Liver (tissue), 8 donors: ENCODE measurements at regions not wholly inside any gene's neighbourhood (a gene's known extent, or its start where the extent isn't known, plus 50 kb on each side); places are given as distances from the start of the nearest gene placed in this dataset.

Source experiments
- DNase-seq: peaks from one replicate; pipeline ENCODE4 v3.0.0-alpha.2; 2017; ENCODE audit warnings: low spot score
- H3K27ac ChIP-seq, 2 donors: one replicate each; pipeline ENCODE4 v1.7.0; 2013; ENCODE audit warnings: inconsistent platforms in 2 of 2, low read length in 2 of 2, control low read depth in 1 of 2, low read depth in 1 of 2, mild to moderate bottlenecking in 1 of 2
- H3K27me3 ChIP-seq, 4 donors: one replicate each; pipeline versions ENCODE4 v1.6.1 to v1.7.0; 2013; ENCODE audit warnings: low read length in 3 of 4, inconsistent platforms in 1 of 4, mild to moderate bottlenecking in 1 of 4, moderate library complexity in 1 of 4; ENCODE audit not compliant: control insufficient read depth in 4 of 4, insufficient read depth in 4 of 4
- H3K36me3 ChIP-seq, 4 donors: one replicate each; pipeline versions ENCODE4 v1.6.1 to v1.7.0; 2013; ENCODE audit warnings: low read length in 3 of 4, mild to moderate bottlenecking in 3 of 4, low read depth in 1 of 4, moderate library complexity in 1 of 4; ENCODE audit not compliant: control insufficient read depth in 4 of 4, insufficient read depth in 3 of 4
- H3K4me1 ChIP-seq, 4 donors: one replicate each; pipeline versions ENCODE4 v1.6.1 to v1.7.0; 2013; ENCODE audit warnings: low read length in 3 of 4, mild to moderate bottlenecking in 3 of 4, moderate library complexity in 1 of 4; ENCODE audit not compliant: control insufficient read depth in 4 of 4, insufficient read depth in 4 of 4
- H3K4me3 ChIP-seq, 3 donors: one replicate each; pipeline versions ENCODE4 v1.6.1 to v1.7.0; 2013; ENCODE audit warnings: low read length in 3 of 3, control low read depth in 1 of 3, low read depth in 1 of 3, mild to moderate bottlenecking in 1 of 3
- H3K9ac ChIP-seq, 2 donors: one replicate each; pipeline ENCODE4 v1.7.0; 2013; ENCODE audit warnings: low read length in 2 of 2, mild to moderate bottlenecking in 2 of 2, moderate library complexity in 2 of 2, control low read depth in 1 of 2, low read depth in 1 of 2
- H3K9me3 ChIP-seq, 4 donors: one replicate each; pipeline versions ENCODE4 v1.6.1 to v1.7.0; 2013; ENCODE audit warnings: low read length in 3 of 4; ENCODE audit not compliant: control insufficient read depth in 4 of 4
- ATF3 ChIP-seq: IDR thresholded peaks from 2 replicates; pipeline ENCODE4 v1.6.1; 2016; ENCODE audit warnings: antibody characterized with exemption
- CTCF ChIP-seq: fragments of 150-350 bp; IDR thresholded peaks from 2 replicates; pipeline ENCODE4 v1.5.1; 2017; ENCODE audit warnings: improper control_type of control experiment, low read depth, low read length; ENCODE audit not compliant: missing input control
- FOXA2 ChIP-seq: IDR thresholded peaks from 2 replicates; pipeline ENCODE4 v1.6.1; 2016; ENCODE audit warnings: antibody characterized with exemption
- GABPA ChIP-seq, 2 donors: IDR thresholded peaks in 1 of 2; conservative IDR thresholded peaks in 1 of 2; 2 replicates each; pipeline ENCODE4 v1.6.1; 2016; ENCODE audit warnings: antibody characterized with exemption in 2 of 2, mild to moderate bottlenecking in 1 of 2, moderate library complexity in 1 of 2
- HNF4A ChIP-seq, 2 donors: conservative IDR thresholded peaks; 2 replicates each; pipeline ENCODE4 v1.6.1; 2016; ENCODE audit warnings: antibody characterized with exemption in 2 of 2, mild to moderate bottlenecking in 2 of 2
- HNF4G ChIP-seq: IDR thresholded peaks from 2 replicates; pipeline ENCODE4 v1.6.1; 2016; ENCODE audit warnings: antibody characterized with exemption
- JUND ChIP-seq, 2 donors: IDR thresholded peaks; 2 replicates each; pipeline ENCODE4 v1.6.1; 2016; ENCODE audit warnings: antibody characterized with exemption in 2 of 2
- NR2F2 ChIP-seq: IDR thresholded peaks from 2 replicates; pipeline ENCODE4 v1.6.1; 2016; ENCODE audit warnings: antibody characterized with exemption
- RAD21 ChIP-seq, 2 donors: IDR thresholded peaks; 2 replicates each; pipeline ENCODE4 v1.6.1; 2016; ENCODE audit warnings: antibody characterized with exemption in 2 of 2, mild to moderate bottlenecking in 2 of 2
- REST ChIP-seq: IDR thresholded peaks from 2 replicates; pipeline ENCODE4 v1.6.1; 2016; ENCODE audit warnings: antibody characterized with exemption, mild to moderate bottlenecking
- RXRA ChIP-seq, 2 donors: IDR thresholded peaks; 2 replicates each; pipeline ENCODE4 v1.6.1; 2017 to 2018; ENCODE audit warnings: antibody characterized with exemption in 2 of 2, mild to moderate bottlenecking in 1 of 2
- SP1 ChIP-seq: IDR thresholded peaks from 2 replicates; pipeline ENCODE4 v1.6.1; 2018; ENCODE audit warnings: antibody characterized with exemption, mild to moderate bottlenecking
- YY1 ChIP-seq: IDR thresholded peaks from 2 replicates; pipeline ENCODE4 v1.6.1; 2016; ENCODE audit warnings: antibody characterized with exemption, mild to moderate bottlenecking
- WGBS: extraction: QIAGEN DNeasy Blood & Tissue Kit; methylation state at CpG from one replicate; pipeline ENCODE4 v1.1.7; 2013; 5-methylcytosine and 5-hydroxymethylcytosine counted together
- TF ChIP-seq, protein P1 (sequence below): IDR thresholded peaks from 2 replicates; pipeline ENCODE4 v1.6.1; 2016; ENCODE audit warnings: antibody characterized with exemption
- donor health status: healthy.
- donor health status: healthy.
- donor health status: healthy.
- donor health status: healthy.
- donor health status: healthy.

DNA sequence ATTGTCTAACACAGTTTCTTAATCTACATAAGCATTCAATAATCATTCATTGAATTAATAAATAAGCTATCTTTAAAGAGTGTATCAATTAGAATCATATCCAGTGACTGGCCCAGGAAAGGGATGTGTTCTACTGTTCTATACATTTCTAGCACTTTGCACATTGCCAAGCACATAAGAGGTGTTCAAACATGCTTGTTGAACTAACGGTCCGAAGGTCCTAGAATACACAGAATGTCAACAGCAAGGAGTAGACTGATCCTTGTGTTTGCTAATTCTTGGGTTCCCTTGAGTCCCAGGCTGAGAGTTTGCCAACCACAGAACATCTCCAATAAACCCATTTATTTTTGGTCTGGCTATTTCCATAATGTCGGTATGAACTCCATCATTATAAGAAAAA lies 331.7 kb upstream of the DCC start:
- 41% methylated on average over 3 of the region's 3 CpGs for WGBS
- DNase-seq: no peak

DNA sequence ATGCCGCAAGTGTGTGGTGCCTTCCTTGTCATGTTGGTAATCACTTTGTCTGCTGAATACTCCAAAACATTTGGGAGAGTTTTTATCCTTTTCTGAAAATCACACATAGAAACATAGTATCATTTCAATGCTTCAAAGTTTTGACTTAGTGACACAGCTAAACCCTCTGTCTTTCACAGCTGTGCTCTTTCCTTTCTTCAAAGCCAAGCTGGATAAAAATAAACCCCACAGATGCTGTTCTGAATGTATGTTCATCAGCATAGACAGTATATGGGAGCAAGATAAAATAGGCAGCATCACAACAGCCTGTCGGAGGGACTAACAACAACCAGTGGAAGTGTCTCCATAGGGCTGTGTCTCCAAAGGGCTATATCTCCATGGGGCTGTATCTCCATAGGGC lies 331.3 kb upstream of the DCC start:
- Histone ChIP-seq H3K9ac (no peak overlapping the region), H3K36me3 (no peaks in the 10 kb centered on the region), H3K4me1 (no peaks in the 10 kb centered on the region), H3K27ac (no peak overlapping the region), H3K9me3 (no peaks in the 10 kb centered on the region), H3K4me3 (no peak overlapping the region), H3K27me3 (no peaks in the 10 kb centered on the region)
- no peak for DNase-seq
- TF ChIP-seq SP1 (no peak), REST (no peak), JUND (IDR thresholded peaks at IDR 0.05) (no peak), CTCF (no peak), FOXA2 (no peak), RAD21 (IDR thresholded peaks at IDR 0.05) (no peak), ATF3 (no peak), NR2F2 (no peak), HNF4A (conservative IDR thresholded peaks at IDR 0.05) (no peak), GABPA (IDR thresholded peaks at IDR 0.05 in 1 of 2, conservative IDR thresholded peaks at IDR 0.05 in 1 of 2) (no peak), RXRA (IDR thresholded peaks at IDR 0.05) (no peak), YY1 (no peak), HNF4G (no peak)
- TF ChIP-seq, protein P1, sequence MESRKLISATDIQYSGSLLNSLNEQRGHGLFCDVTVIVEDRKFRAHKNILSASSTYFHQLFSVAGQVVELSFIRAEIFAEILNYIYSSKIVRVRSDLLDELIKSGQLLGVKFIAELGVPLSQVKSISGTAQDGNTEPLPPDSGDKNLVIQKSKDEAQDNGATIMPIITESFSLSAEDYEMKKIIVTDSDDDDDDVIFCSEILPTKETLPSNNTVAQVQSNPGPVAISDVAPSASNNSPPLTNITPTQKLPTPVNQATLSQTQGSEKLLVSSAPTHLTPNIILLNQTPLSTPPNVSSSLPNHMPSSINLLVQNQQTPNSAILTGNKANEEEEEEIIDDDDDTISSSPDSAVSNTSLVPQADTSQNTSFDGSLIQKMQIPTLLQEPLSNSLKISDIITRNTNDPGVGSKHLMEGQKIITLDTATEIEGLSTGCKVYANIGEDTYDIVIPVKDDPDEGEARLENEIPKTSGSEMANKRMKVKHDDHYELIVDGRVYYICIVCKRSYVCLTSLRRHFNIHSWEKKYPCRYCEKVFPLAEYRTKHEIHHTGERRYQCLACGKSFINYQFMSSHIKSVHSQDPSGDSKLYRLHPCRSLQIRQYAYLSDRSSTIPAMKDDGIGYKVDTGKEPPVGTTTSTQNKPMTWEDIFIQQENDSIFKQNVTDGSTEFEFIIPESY: no peak
- 93% methylated on average over 2 of the region's 2 CpGs for WGBS

More for the DNA sequence above, 331.7 kb upstream of the DCC start:
- H3K4me3 ChIP-seq: no peak overlapping the region
- no peaks in the 10 kb centered on the region for H3K9me3 ChIP-seq
- H3K27ac ChIP-seq: no peak overlapping the region
- H3K9ac ChIP-seq: no peak overlapping the region
- no peaks in the 10 kb centered on the region for H3K4me1 ChIP-seq
- no peaks in the 10 kb centered on the region for H3K36me3 ChIP-seq
- TF ChIP-seq HNF4G: no peak
- H3K27me3 ChIP-seq: no peaks in the 10 kb centered on the region
